GM12878 (cell line): ENCODE measurements at regions not wholly inside any gene's neighbourhood (a gene's known extent, or its start where the extent isn't known, plus 50 kb on each side); places are given as distances from the start of the nearest gene placed in this dataset.

Experiments
- ATAC-seq: fragments of 200-7000 bp; cut with Tn5 transposase; 3 replicates; pipeline ENCODE4 v1.9.1; 2020; ENCODE audit warnings: mild to moderate bottlenecking, moderate library complexity
- BruUV-seq: library from RNA; stranded (reverse); fragments of 400-500 nt; replicated peaks from 2 replicates; lab custom pipeline; 2021; lab: Mats Ljungman, UMichigan
- CTCF ChIA-PET: fragments of 300-600 bp; sonication (Branson Sonifier 250); formaldehyde crosslinking; extraction: SDS; loops from one replicate; lab custom pipeline; 2021; ENCODE audit warnings: inconsistent platforms; lab: Yijun Ruan, JAX
- POLR2A ChIA-PET: fragments of 350-600 bp; formaldehyde crosslinking; extraction: SDS; loops from one replicate; lab custom pipeline; 2021; ENCODE audit warnings: inconsistent platforms; lab: Charles Lee
- RAD21 ChIA-PET: fragments of 300-600 bp; sonication (Branson Sonifier 250); formaldehyde crosslinking; loops from one replicate; lab custom pipeline; 2023; ENCODE audit warnings: antibody characterized with exemption; ENCODE audit not compliant: unreplicated experiment; lab: Charles Lee
- SMC1A ChIA-PET: fragments of 300-600 bp; sonication (Branson Sonifier 250); formaldehyde crosslinking; loops from one replicate; lab custom pipeline; 2023; ENCODE audit not compliant: unreplicated experiment, uncharacterized antibody; lab: Charles Lee
- DNase-seq: peaks from one replicate; pipeline ENCODE4 v3.0.0-alpha.2; 2011; ENCODE audit warnings: low read depth, low spot score
- FAIRE-seq: peaks from 3 replicates; lab custom pipeline; 2011; peaks lifted over from hg19 to GRCh38; lab: Jason Lieb, UNC
- H2AFZ ChIP-seq: 2 replicates; pipeline ENCODE4 v1.6.0; 2011; ENCODE audit warnings: low read depth, low read length, control low read depth; ENCODE audit not compliant: control insufficient read depth
- H3K27ac ChIP-seq: 2 replicates; pipeline ENCODE4 v1.5.1; 2011; ENCODE audit warnings: control low read depth; ENCODE audit not compliant: control insufficient read depth, insufficient read depth
- H3K27me3 ChIP-seq, 2 experiments: replicated peaks in 1 of 2; 2 replicates each; pipeline versions ENCODE4 v1.6.0 to v1.6.1; 2011; ENCODE audit warnings: low read length in 1 of 2; ENCODE audit not compliant: control insufficient read depth in 2 of 2, insufficient read depth in 2 of 2
- H3K36me3 ChIP-seq, 2 experiments: 2 replicates each; pipeline ENCODE4 v1.5.1; 2011; ENCODE audit warnings: low read length in 1 of 2; ENCODE audit not compliant: control insufficient read depth in 2 of 2, insufficient read depth in 2 of 2
- H3K4me1 ChIP-seq: 2 replicates; pipeline ENCODE4 v1.6.1; 2011; ENCODE audit warnings: mild to moderate bottlenecking, low read length, moderate library complexity, mixed read lengths; ENCODE audit not compliant: control insufficient read depth, insufficient read depth
- H3K4me2 ChIP-seq: 2 replicates; pipeline ENCODE4 v1.6.0; 2011; ENCODE audit warnings: control low read depth; ENCODE audit not compliant: control insufficient read depth, insufficient read depth
- H3K4me3 ChIP-seq: fragments of 200-600 bp; sonication (generic); 2 replicates; pipeline ENCODE4 v1.5.1; 2016
- H3K79me2 ChIP-seq: 2 replicates; pipeline ENCODE4 v1.6.0; 2011; ENCODE audit warnings: low read length; ENCODE audit not compliant: control insufficient read depth, insufficient read depth
- H3K9ac ChIP-seq: 2 replicates; pipeline ENCODE4 v1.8.0; 2011; ENCODE audit warnings: low read length, control low read depth, mixed read lengths; ENCODE audit not compliant: control insufficient read depth, insufficient read depth
- H3K9me3 ChIP-seq: replicated peaks from 3 replicates; pipeline ENCODE4 v1.5.1; 2011; ENCODE audit warnings: mild to moderate bottlenecking, low read length; ENCODE audit not compliant: control insufficient read depth, insufficient read depth
- H4K20me1 ChIP-seq: 2 replicates; pipeline ENCODE4 v1.6.0; 2011; ENCODE audit not compliant: control insufficient read depth, insufficient read depth
- DPF2 ChIP-seq: fragments of 450-650 bp; IDR thresholded peaks from 2 replicates; pipeline ENCODE4 v1.6.1; 2017; ENCODE audit warnings: mild to moderate bottlenecking
- EZH2 ChIP-seq: IDR thresholded peaks from 2 replicates; pipeline ENCODE4 v1.6.1; 2012; ENCODE audit warnings: low read depth, mild to moderate bottlenecking, control low read depth, inconsistent platforms, low read length, borderline replicate concordance; ENCODE audit not compliant: control insufficient read depth
- HDAC6 ChIP-seq: fragments of 200-600 bp; sonication (generic); IDR thresholded peaks from one replicate; pipeline ENCODE4 v1.8.0; 2017; ENCODE audit warnings: antibody characterized with exemption; ENCODE audit not compliant: unreplicated experiment
- IKZF1 ChIP-seq: fragments of 450-650 bp; conservative IDR thresholded peaks from 2 replicates; pipeline ENCODE4 v1.6.1; 2017; ENCODE audit warnings: antibody characterized with exemption, mild to moderate bottlenecking
- MEF2A ChIP-seq: IDR thresholded peaks from 2 replicates; pipeline ENCODE4 v1.6.1; 2011; ENCODE audit warnings: low read depth, mild to moderate bottlenecking, low read length, moderate library complexity; ENCODE audit not compliant: insufficient read depth
- NFXL1 ChIP-seq: fragments of 450-650 bp; IDR thresholded peaks from 2 replicates; pipeline ENCODE4 v1.6.1; 2017; ENCODE audit warnings: antibody characterized with exemption, mild to moderate bottlenecking, borderline replicate concordance
- POLR2A ChIP-seq: IDR thresholded peaks from 2 replicates; pipeline ENCODE4 v1.6.1; 2011; ENCODE audit warnings: low read depth, mild to moderate bottlenecking, low read length
- POLR2AphosphoS5 ChIP-seq: IDR thresholded peaks from 2 replicates; pipeline ENCODE4 v1.6.1; 2011; ENCODE audit warnings: mild to moderate bottlenecking, low read length, inconsistent platforms
- SMAD5 ChIP-seq: IDR thresholded peaks from 2 replicates; pipeline ENCODE4 v1.6.1; 2016; ENCODE audit warnings: antibody characterized with exemption, low read depth
- SUZ12 ChIP-seq: fragments of 200-600 bp; sonication (generic); IDR thresholded peaks from one replicate; pipeline ENCODE4 v1.6.1; 2018; ENCODE audit warnings: antibody characterized with exemption, mild to moderate bottlenecking; ENCODE audit not compliant: unreplicated experiment
- ZNF207 ChIP-seq: fragments of 450-650 bp; IDR thresholded peaks from 2 replicates; pipeline ENCODE4 v1.6.1; 2014; ENCODE audit warnings: antibody characterized with exemption, mild to moderate bottlenecking, borderline replicate concordance
- ZNF622 ChIP-seq: fragments of 450-650 bp; IDR thresholded peaks from 2 replicates; pipeline ENCODE4 v1.6.1; 2017; ENCODE audit warnings: mild to moderate bottlenecking, inconsistent platforms
- WGBS: methylation state at CpG from one replicate; pipeline ENCODE4 v1.1.6; 2016; ENCODE audit warnings: low lambda C conversion rate; ENCODE audit not compliant: insufficient replicate concordance, insufficient coverage; ENCODE audit errors: missing lambda C conversion rate; 5-methylcytosine and 5-hydroxymethylcytosine counted together
- in situ Hi-C: fragments of 300-500 bp; cut with MboI; formaldehyde crosslinking; loops from 9 replicates; pipeline ENCODE4 v1.14.3; 2018; ENCODE audit warnings: mixed read lengths
- intact Hi-C: fragments of 100-400 bp; cut with micrococcal nuclease; formaldehyde crosslinking; loops from one replicate; pipeline ENCODE4 v1.14.2; 2022; ENCODE audit not compliant: unreplicated experiment
- TF ChIP-seq, protein P1 (sequence below): fragments of 450-650 bp; IDR thresholded peaks from 2 replicates; pipeline ENCODE4 v1.6.1; 2017; ENCODE audit warnings: mild to moderate bottlenecking, low read depth, inconsistent platforms; ENCODE audit not compliant: poor library complexity, severe bottlenecking
- TF ChIP-seq, protein P2 (sequence below): IDR thresholded peaks from 2 replicates; pipeline ENCODE4 v1.6.1; 2012; ENCODE audit warnings: mild to moderate bottlenecking, low read depth, low read length

DNA sequence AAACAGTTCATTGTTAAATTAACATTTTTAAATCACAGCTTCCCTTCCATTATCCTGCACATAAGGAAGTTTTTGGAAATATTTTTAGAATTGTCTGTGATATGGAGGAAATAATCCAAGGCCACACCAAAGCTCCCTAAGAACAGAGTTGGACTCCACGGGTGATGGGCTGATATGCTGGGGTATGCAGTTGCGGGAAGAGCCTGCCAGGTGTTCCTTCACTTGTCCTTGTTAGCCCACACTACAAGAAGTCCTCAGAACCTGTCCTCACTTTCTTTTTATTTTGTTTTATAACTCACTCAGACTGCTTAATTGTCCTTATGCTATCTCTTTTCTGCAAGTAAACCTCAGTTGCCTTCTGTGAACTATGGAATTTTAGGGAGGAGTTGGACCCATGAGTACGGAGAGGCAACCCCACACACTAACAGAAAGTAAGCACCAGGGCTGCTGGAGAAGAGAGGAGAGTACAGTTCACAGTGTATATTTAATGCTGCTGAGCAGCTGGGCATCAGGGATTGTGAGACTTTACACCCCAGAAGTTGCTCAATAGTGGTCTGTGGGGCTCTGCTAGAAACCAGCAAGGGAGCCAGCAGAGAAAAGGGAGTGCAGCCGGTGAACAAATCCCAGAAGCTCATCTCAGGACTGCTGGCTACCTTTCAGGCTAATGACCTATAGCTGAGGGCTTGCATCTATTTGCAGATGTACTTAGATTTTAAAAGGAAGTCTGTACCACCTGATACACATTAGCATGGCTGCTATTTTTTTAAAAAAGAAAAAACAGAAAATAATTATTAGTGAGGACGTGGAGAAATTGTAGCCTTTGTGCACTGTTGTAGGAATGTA lies 64.6 kb upstream of the FOXN2 start (continued):
- TF ChIP-seq, protein P1, sequence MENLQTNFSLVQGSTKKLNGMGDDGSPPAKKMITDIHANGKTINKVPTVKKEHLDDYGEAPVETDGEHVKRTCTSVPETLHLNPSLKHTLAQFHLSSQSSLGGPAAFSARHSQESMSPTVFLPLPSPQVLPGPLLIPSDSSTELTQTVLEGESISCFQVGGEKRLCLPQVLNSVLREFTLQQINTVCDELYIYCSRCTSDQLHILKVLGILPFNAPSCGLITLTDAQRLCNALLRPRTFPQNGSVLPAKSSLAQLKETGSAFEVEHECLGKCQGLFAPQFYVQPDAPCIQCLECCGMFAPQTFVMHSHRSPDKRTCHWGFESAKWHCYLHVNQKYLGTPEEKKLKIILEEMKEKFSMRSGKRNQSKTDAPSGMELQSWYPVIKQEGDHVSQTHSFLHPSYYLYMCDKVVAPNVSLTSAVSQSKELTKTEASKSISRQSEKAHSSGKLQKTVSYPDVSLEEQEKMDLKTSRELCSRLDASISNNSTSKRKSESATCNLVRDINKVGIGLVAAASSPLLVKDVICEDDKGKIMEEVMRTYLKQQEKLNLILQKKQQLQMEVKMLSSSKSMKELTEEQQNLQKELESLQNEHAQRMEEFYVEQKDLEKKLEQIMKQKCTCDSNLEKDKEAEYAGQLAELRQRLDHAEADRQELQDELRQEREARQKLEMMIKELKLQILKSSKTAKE = no peak
- no peak for TF ChIP-seq POLR2A
- no peak for TF ChIP-seq HDAC6
- TF ChIP-seq NFXL1 = no peak

DNA sequence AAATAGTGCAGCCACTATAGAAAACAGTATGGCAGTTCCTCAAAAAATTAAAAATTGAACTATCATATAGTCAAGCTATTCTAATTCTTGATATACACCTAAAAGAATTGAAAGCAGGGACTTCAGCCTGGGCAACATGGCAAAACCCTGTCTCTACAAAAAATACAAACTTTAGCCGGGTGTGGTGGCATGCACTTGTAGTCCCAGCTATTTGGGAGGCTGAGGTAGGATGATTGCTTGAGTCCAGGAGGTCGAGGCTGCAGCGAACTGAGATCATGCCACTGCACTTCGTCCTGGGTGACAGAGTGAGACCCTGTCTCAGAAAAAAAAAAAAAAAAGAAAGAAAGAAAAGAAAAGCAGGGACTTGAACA lies 64.0 kb upstream of the FOXN2 start:
- in situ Hi-C loops = no loop called here
- no peaks in the 10 kb centered on the region for H3K9me3 ChIP-seq
- intact Hi-C loops = no loop called here
- POLR2A ChIA-PET = interaction anchor here (0.7 kb wide), 1 partner anchor 75 kb away, joined by 4 read pairs; no protein-coding TSS in a partner anchor
- no peak overlapping the region for H3K27ac ChIP-seq
- DNase-seq (no peak), ATAC-seq (no peak), FAIRE-seq (no peak)
- no TSS peak for BruUV-seq
- H4K20me1 ChIP-seq = no peaks in the 10 kb centered on the region
- H3K79me2 ChIP-seq = no peaks in the 10 kb centered on the region
- WGBS = 100% methylated on average over 4 of the region's 4 CpGs
- no peaks in the 10 kb centered on the region for H3K27me3 ChIP-seq
- no peak overlapping the region for H3K4me3 ChIP-seq
- no peak overlapping the region for H2AFZ ChIP-seq
- SMC1A ChIA-PET = interaction anchor here (1.1 to 1.6 kb wide), 2 partner anchors 23 to 172 kb away, joined by 3 to 7 read pairs; no protein-coding TSS in a partner anchor
- RAD21 ChIA-PET = no interaction called here
- peaks cover 19% of the 10 kb centered on the region for H3K4me1 ChIP-seq
- H3K36me3 ChIP-seq = no peaks in the 10 kb centered on the region
- H3K9ac ChIP-seq = no peak overlapping the region
- CTCF ChIA-PET = interaction anchor here (0.6 to 1.4 kb wide), 2 partner anchors 115 to 169 kb away, joined by 3 to 4 read pairs; no protein-coding TSS in a partner anchor
- 0 out of 2 replicates have a peak overlapping the region, but pooled peaks have one; percentile 32 for H3K4me2 ChIP-seq
- TF ChIP-seq SUZ12 (no peak), ZNF622 (no peak), DPF2 (no peak), EZH2 (no peak), POLR2AphosphoS5 (no peak), IKZF1 (no peak), SMAD5 (no peak), MEF2A (no peak), ZNF207 (no peak)
- TF ChIP-seq, protein P2, sequence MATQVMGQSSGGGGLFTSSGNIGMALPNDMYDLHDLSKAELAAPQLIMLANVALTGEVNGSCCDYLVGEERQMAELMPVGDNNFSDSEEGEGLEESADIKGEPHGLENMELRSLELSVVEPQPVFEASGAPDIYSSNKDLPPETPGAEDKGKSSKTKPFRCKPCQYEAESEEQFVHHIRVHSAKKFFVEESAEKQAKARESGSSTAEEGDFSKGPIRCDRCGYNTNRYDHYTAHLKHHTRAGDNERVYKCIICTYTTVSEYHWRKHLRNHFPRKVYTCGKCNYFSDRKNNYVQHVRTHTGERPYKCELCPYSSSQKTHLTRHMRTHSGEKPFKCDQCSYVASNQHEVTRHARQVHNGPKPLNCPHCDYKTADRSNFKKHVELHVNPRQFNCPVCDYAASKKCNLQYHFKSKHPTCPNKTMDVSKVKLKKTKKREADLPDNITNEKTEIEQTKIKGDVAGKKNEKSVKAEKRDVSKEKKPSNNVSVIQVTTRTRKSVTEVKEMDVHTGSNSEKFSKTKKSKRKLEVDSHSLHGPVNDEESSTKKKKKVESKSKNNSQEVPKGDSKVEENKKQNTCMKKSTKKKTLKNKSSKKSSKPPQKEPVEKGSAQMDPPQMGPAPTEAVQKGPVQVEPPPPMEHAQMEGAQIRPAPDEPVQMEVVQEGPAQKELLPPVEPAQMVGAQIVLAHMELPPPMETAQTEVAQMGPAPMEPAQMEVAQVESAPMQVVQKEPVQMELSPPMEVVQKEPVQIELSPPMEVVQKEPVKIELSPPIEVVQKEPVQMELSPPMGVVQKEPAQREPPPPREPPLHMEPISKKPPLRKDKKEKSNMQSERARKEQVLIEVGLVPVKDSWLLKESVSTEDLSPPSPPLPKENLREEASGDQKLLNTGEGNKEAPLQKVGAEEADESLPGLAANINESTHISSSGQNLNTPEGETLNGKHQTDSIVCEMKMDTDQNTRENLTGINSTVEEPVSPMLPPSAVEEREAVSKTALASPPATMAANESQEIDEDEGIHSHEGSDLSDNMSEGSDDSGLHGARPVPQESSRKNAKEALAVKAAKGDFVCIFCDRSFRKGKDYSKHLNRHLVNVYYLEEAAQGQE = no peak
